OCI-LY1 (cell line): ENCODE measurements at regions not wholly inside any gene's neighbourhood (a gene's known extent, or its start where the extent isn't known, plus 50 kb on each side); places are given as distances from the start of the nearest gene placed in this dataset.

Experiments used
- H2AFZ ChIP-seq: fragments of 200-600 bp; sonication (generic), shearing (Covaris generic); 2 replicates; pipeline ENCODE4 v1.6.0; 2014; ENCODE audit warnings: antibody characterized with exemption, mild to moderate bottlenecking, low read length
- H3F3A ChIP-seq: fragments of 200-600 bp; sonication (generic), shearing (Covaris generic); 2 replicates; pipeline ENCODE4 v1.6.0; 2014; ENCODE audit warnings: mild to moderate bottlenecking, antibody characterized with exemption, low read length, moderate library complexity; ENCODE audit not compliant: insufficient read depth
- H3K27ac ChIP-seq: fragments of 200-600 bp; sonication (generic); 2 replicates; pipeline ENCODE4 v1.5.1; 2014; ENCODE audit warnings: low read length, mixed run types, mild to moderate bottlenecking, low read depth; ENCODE audit not compliant: poor library complexity, severe bottlenecking
- H3K27me3 ChIP-seq: fragments of 200-600 bp; sonication (generic); 2 replicates; pipeline ENCODE4 v1.6.0; 2014; ENCODE audit warnings: antibody characterized with exemption, mild to moderate bottlenecking, low read length, moderate library complexity; ENCODE audit not compliant: insufficient read depth
- H3K36me3 ChIP-seq: fragments of 200-600 bp; sonication (generic); 2 replicates; pipeline ENCODE4 v1.6.1; 2014; ENCODE audit warnings: mild to moderate bottlenecking, antibody characterized with exemption, low read length, moderate library complexity, mixed read lengths; ENCODE audit not compliant: insufficient read depth
- H3K4me1 ChIP-seq: fragments of 200-600 bp; sonication (generic); 2 replicates; pipeline ENCODE4 v1.5.1; 2014; ENCODE audit warnings: mild to moderate bottlenecking, low read length, moderate library complexity; ENCODE audit not compliant: insufficient read depth, severe bottlenecking
- H3K4me2 ChIP-seq: fragments of 200-600 bp; sonication (generic), shearing (Covaris generic); 2 replicates; pipeline ENCODE4 v1.6.1; 2014; ENCODE audit warnings: low read length
- H3K4me3 ChIP-seq: fragments of 200-600 bp; sonication (generic); 2 replicates; pipeline ENCODE4 v1.5.1; 2014; ENCODE audit warnings: low read length, low read depth, mild to moderate bottlenecking, mixed read lengths; ENCODE audit not compliant: poor library complexity, severe bottlenecking
- H3K79me2 ChIP-seq: fragments of 200-600 bp; shearing (Covaris generic); 2 replicates; pipeline ENCODE4 v1.6.1; 2016; ENCODE audit warnings: mixed run types, low read length, mixed read lengths; ENCODE audit not compliant: insufficient read depth
- H3K9ac ChIP-seq: fragments of 200-600 bp; sonication (generic), shearing (Covaris generic); 2 replicates; pipeline ENCODE4 v1.6.1; 2014; ENCODE audit warnings: mild to moderate bottlenecking, low read length, mixed read lengths
- H3K9me2 ChIP-seq: fragments of 200-600 bp; sonication (generic), shearing (Covaris generic); 2 replicates; pipeline ENCODE4 v1.6.1; 2014; ENCODE audit warnings: low read depth, mild to moderate bottlenecking, low read length, mixed read lengths
- H3K9me3 ChIP-seq: fragments of 200-600 bp; shearing (Covaris generic); 2 replicates; pipeline ENCODE4 v1.6.1; 2014; ENCODE audit warnings: low read length, mixed read lengths
- H4K20me1 ChIP-seq: fragments of 200-600 bp; sonication (generic), shearing (Covaris generic); 2 replicates; pipeline ENCODE4 v1.6.0; 2016; ENCODE audit warnings: mild to moderate bottlenecking, low read length; ENCODE audit not compliant: insufficient read depth
- CTCF ChIP-seq: fragments of 200-600 bp; sonication (generic), shearing (Covaris generic); IDR thresholded peaks from 2 replicates; pipeline ENCODE4 v1.5.1; 2017; ENCODE audit warnings: mild to moderate bottlenecking, antibody characterized with exemption, low read length, moderate library complexity, mixed read lengths
- EZH2 ChIP-seq: fragments of 200-600 bp; sonication (generic), shearing (Covaris generic); IDR thresholded peaks from 2 replicates; pipeline ENCODE4 v1.8.0; 2017; ENCODE audit warnings: borderline replicate concordance, mixed run types, mild to moderate bottlenecking, antibody characterized with exemption, low read length, moderate library complexity, mixed read lengths

- TF ChIP-seq CTCF (no peak), EZH2 (no peak)
- Histone ChIP-seq H2AFZ (no peak overlapping the region), H3K9ac (no peak overlapping the region), H3K4me2 (no peak overlapping the region), H3K4me3 (no peak overlapping the region), H3K4me1 (no peaks in the 10 kb centered on the region), H3K27ac (no peak overlapping the region), H3K36me3 (no peaks in the 10 kb centered on the region), H3F3A (no peaks in the 10 kb centered on the region), H4K20me1 (no peaks in the 10 kb centered on the region), H3K79me2 (no peaks in the 10 kb centered on the region), H3K9me3 (no peaks in the 10 kb centered on the region), H3K9me2 (no peaks in the 10 kb centered on the region), H3K27me3 (no peaks in the 10 kb centered on the region)
Measured at GRCh38 chr16:59067205-59067604, 333.1 kb upstream of the GOT2 start.

- Histone ChIP-seq H3K9me3 (no peaks in the 10 kb centered on the region), H3K27me3 (no peaks in the 10 kb centered on the region), H3K4me3 (no peak overlapping the region), H3K36me3 (no peaks in the 10 kb centered on the region), H3K4me2 (no peak overlapping the region), H3K79me2 (no peaks in the 10 kb centered on the region), H3F3A (no peaks in the 10 kb centered on the region), H4K20me1 (no peaks in the 10 kb centered on the region), H2AFZ (no peak overlapping the region), H3K27ac (no peak overlapping the region), H3K4me1 (no peaks in the 10 kb centered on the region), H3K9me2 (no peaks in the 10 kb centered on the region), H3K9ac (no peak overlapping the region)
- TF ChIP-seq EZH2: no peak
- TF ChIP-seq CTCF: no peak
Measured at GRCh38 chr16:59060207-59060606, 326.1 kb upstream of the GOT2 start.

GRCh38 chr16:59058250-59058649 is 324.1 kb upstream of the GOT2 start:
- no peaks in the 10 kb centered on the region for H3K4me1 ChIP-seq
- no peak for TF ChIP-seq CTCF
- TF ChIP-seq EZH2: no peak
- no peaks in the 10 kb centered on the region for H3K27me3 ChIP-seq
- no peaks in the 10 kb centered on the region for H3K9me3 ChIP-seq
- H3K9ac ChIP-seq: no peak overlapping the region
- H3K27ac ChIP-seq: no peak overlapping the region
- H2AFZ ChIP-seq: no peak overlapping the region
- no peaks in the 10 kb centered on the region for H3K9me2 ChIP-seq
- H3K4me2 ChIP-seq: no peak overlapping the region
- no peaks in the 10 kb centered on the region for H3K79me2 ChIP-seq
- H3F3A ChIP-seq: no peaks in the 10 kb centered on the region
- H3K36me3 ChIP-seq: no peaks in the 10 kb centered on the region
- H4K20me1 ChIP-seq: no peaks in the 10 kb centered on the region
- H3K4me3 ChIP-seq: no peak overlapping the region
